ENCODE measurements at regions not wholly inside any gene's neighbourhood (a gene's known extent, or its start where the extent isn't known, plus 50 kb on each side); places are given as distances from the start of the nearest gene placed in this dataset.

GRCh38 chr3:102142379-102143060 is 292.3 kb upstream of the ZPLD1 start:
- no peak for DNase-seq (ENCODE audit: low spot score)
- Histone ChIP-seq H3K27ac (peak overlapping the region; percentile 43), H3K79me2 (no peaks in the 10 kb centered on the region), H3K4me2 (peak overlapping the region; percentile 35), H3K9me2 (replicated peaks; ENCODE audit: insufficient read depth) (no peaks in the 10 kb centered on the region), H3K27me3 (no peaks in the 10 kb centered on the region), H2AFZ (no peak overlapping the region), H3K4me3 (no peak overlapping the region), H3K9me3 (ENCODE audit: low read depth) (no peaks in the 10 kb centered on the region), H4K20me1 (ENCODE audit: insufficient read depth, poor library complexity, severe bottlenecking) (no peaks in the 10 kb centered on the region), H3K4me1 (ENCODE audit: insufficient read depth) (peaks cover 8% of the 10 kb centered on the region), H3K36me3 (replicated peaks; ENCODE audit: insufficient read depth, low read depth) (no peaks in the 10 kb centered on the region)
- 57% methylated on average over 2 of the region's 2 CpGs for WGBS (ENCODE audit: low lambda C conversion rate, missing lambda C conversion rate)
- no peak for TF ChIP-seq CTCF (IDR thresholded peaks at IDR 0.05; ENCODE audit: poor library complexity)

- WGBS (ENCODE audit: low lambda C conversion rate, missing lambda C conversion rate): 86% methylated on average over 1 of the region's 1 CpG
- no peak for DNase-seq (ENCODE audit: low spot score)
- Histone ChIP-seq H3K4me3 (no peak overlapping the region), H3K9me2 (replicated peaks; ENCODE audit: insufficient read depth) (no peaks in the 10 kb centered on the region), H3K4me1 (ENCODE audit: insufficient read depth) (peaks cover 8% of the 10 kb centered on the region), H3K4me2 (no peak overlapping the region), H3K27me3 (no peaks in the 10 kb centered on the region), H3K79me2 (no peaks in the 10 kb centered on the region), H3K36me3 (replicated peaks; ENCODE audit: insufficient read depth, low read depth) (no peaks in the 10 kb centered on the region), H3K27ac (no peak overlapping the region), H2AFZ (no peak overlapping the region), H4K20me1 (ENCODE audit: insufficient read depth, poor library complexity, severe bottlenecking) (no peaks in the 10 kb centered on the region), H3K9me3 (ENCODE audit: low read depth) (no peaks in the 10 kb centered on the region)
- no peak for TF ChIP-seq EZH2 (IDR thresholded peaks at IDR 0.05; ENCODE audit: borderline replicate concordance)
- TF ChIP-seq EZH2phosphoT487 (IDR thresholded peaks at IDR 0.05; ENCODE audit: low read depth, severe bottlenecking, unreplicated experiment): no peak
- TF ChIP-seq CTCF (IDR thresholded peaks at IDR 0.05; ENCODE audit: poor library complexity): no peak
These were observed 291.3 kb upstream of the ZPLD1 start for GRCh38 chr3:102143536-102143935.

- H3K27ac ChIP-seq: no peak overlapping the region
These were observed 290.8 kb upstream of the ZPLD1 start for GRCh38 chr3:102144063-102144462.

More at GRCh38 chr3:102144063-102144462, 290.8 kb upstream of the ZPLD1 start:
- H3K36me3 ChIP-seq (replicated peaks; ENCODE audit: insufficient read depth, low read depth): no peaks in the 10 kb centered on the region
- H4K20me1 ChIP-seq (ENCODE audit: insufficient read depth, poor library complexity, severe bottlenecking): no peaks in the 10 kb centered on the region
- no peaks in the 10 kb centered on the region for H3K27me3 ChIP-seq
- TF ChIP-seq CTCF (IDR thresholded peaks at IDR 0.05; ENCODE audit: poor library complexity) (no peak), EZH2 (IDR thresholded peaks at IDR 0.05; ENCODE audit: borderline replicate concordance) (no peak), EZH2phosphoT487 (IDR thresholded peaks at IDR 0.05; ENCODE audit: low read depth, severe bottlenecking, unreplicated experiment) (no peak)
- no peak overlapping the region for H3K4me2 ChIP-seq
- no peak overlapping the region for H3K4me3 ChIP-seq
- WGBS (ENCODE audit: low lambda C conversion rate, missing lambda C conversion rate): 70% methylated on average over 3 of the region's 3 CpGs
- no peaks in the 10 kb centered on the region for H3K9me2 ChIP-seq (replicated peaks; ENCODE audit: insufficient read depth)
- DNase-seq (ENCODE audit: low spot score): no peak
- no peaks in the 10 kb centered on the region for H3K79me2 ChIP-seq
- no peaks in the 10 kb centered on the region for H3K9me3 ChIP-seq (ENCODE audit: low read depth)
- peaks cover 8% of the 10 kb centered on the region for H3K4me1 ChIP-seq (ENCODE audit: insufficient read depth)
- H2AFZ ChIP-seq: no peak overlapping the region
